NB4 (cell line): ENCODE measurements at regions not wholly inside any gene's neighbourhood (a gene's known extent, or its start where the extent isn't known, plus 50 kb on each side); places are given as distances from the start of the nearest gene placed in this dataset.

Experiments used
- CTCF ChIP-seq: IDR thresholded peaks from one replicate; pipeline ENCODE4 v1.5.1; 2012; ENCODE audit warnings: low read depth, low read length
- POLR2A ChIP-seq: IDR thresholded peaks from 2 replicates; pipeline ENCODE4 v1.6.1; 2011; ENCODE audit warnings: mild to moderate bottlenecking; ENCODE audit not compliant: insufficient read length; ENCODE audit errors: extremely low read depth

- TF ChIP-seq CTCF (no peak), POLR2A (no peak)
These were observed 206.6 kb upstream of the GYPA start for GRCh38 chr4:144347121-144347520.
